ENCODE measurements at regions not wholly inside any gene's neighbourhood (a gene's known extent, or its start where the extent isn't known, plus 50 kb on each side); places are given as distances from the start of the nearest gene placed in this dataset.
"Not testable (repeated sequence)": the region's sequence is repeated elsewhere in the genome, so short reads cannot be mapped to it uniquely, and the experiment has no call there.

DNA sequence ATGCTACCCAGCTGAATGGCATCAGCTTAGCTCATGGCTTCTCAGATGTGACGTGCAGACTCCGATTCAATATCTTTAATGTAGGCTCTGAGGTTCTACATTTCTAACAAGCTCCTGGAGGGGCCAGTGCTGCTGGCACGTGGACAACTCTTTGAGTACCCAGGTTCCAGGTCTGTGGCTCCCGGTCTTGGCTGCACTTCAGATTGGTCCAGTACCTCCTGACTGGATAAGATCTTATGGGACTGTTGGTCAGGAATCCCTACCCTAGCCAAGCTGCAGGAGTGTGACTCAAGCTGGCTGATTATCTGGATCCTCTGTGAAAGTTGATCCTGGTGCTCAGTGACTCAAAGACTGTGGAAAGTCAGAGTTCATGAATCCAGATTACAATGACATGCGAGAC, 222.1 kb downstream of the ANKRD30B start:
- intact Hi-C loops (cut with DNase I), result no loop called here
- DNase-seq, result no peak
- 56 to 79% methylated on average over 1 to 5 of the region's 5 CpGs for WGBS, 2 donors
- H3K27ac ChIP-seq, result no peak overlapping the region
- H3K4me1 ChIP-seq, result no peaks in the 10 kb centered on the region
- H3K4me3 ChIP-seq, result no peak overlapping the region
- no peaks in the 10 kb centered on the region for H3K9me3 ChIP-seq
- no peaks in the 10 kb centered on the region for H3K27me3 ChIP-seq
- no peaks in the 10 kb centered on the region for H3K36me3 ChIP-seq
- TF ChIP-seq POLR2A (IDR thresholded peaks at IDR 0.05), result no peak
- TF ChIP-seq, protein P1, sequence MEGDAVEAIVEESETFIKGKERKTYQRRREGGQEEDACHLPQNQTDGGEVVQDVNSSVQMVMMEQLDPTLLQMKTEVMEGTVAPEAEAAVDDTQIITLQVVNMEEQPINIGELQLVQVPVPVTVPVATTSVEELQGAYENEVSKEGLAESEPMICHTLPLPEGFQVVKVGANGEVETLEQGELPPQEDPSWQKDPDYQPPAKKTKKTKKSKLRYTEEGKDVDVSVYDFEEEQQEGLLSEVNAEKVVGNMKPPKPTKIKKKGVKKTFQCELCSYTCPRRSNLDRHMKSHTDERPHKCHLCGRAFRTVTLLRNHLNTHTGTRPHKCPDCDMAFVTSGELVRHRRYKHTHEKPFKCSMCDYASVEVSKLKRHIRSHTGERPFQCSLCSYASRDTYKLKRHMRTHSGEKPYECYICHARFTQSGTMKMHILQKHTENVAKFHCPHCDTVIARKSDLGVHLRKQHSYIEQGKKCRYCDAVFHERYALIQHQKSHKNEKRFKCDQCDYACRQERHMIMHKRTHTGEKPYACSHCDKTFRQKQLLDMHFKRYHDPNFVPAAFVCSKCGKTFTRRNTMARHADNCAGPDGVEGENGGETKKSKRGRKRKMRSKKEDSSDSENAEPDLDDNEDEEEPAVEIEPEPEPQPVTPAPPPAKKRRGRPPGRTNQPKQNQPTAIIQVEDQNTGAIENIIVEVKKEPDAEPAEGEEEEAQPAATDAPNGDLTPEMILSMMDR (IDR thresholded peaks at IDR 0.05), result no peak

DNA sequence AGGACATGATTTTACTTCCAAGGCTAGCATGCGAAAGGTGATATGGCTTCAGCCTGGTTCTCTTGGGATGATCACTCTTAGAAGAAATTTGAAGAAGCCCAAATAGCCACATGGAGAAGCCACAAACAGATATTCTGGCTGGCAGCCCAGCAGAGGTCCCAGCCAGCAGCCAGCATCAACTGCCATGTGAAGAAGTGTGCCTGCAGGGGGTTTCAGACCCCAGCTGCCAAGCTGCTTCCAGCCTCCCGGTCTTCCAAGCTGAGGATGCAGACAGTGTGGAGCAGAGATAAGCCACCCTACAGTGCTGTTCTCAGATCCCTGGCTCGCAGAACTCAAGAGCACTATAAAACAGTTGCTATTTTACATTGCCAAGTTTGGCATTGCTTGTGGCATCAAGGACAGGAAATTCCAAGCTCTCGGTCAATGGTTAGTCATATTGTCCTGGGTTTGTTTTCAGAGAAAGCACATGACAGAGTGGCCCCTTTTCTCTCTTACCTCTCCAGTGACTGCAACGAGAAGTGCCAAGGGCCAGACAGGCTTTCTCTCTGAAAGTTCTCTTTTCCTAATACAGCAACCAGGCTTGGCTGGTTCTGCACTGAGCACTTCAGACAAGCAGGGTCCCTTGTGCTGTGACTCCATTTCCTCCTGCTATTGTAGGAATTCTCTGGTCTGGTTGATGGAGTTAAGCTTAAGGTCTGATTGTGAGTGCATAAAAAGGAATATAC, 223.7 kb downstream of the ANKRD30B start:
- H3K27me3 ChIP-seq, result no peaks in the 10 kb centered on the region
- TF ChIP-seq, protein P1 (IDR thresholded peaks at IDR 0.05), result no peak
- TF ChIP-seq POLR2A (IDR thresholded peaks at IDR 0.05), result no peak
- no peaks in the 10 kb centered on the region for H3K4me1 ChIP-seq
- H3K27ac ChIP-seq, result no peak overlapping the region
- intact Hi-C loops (cut with DNase I), result no loop called here
- no peak for DNase-seq
- WGBS, 2 donors, result 46 to 57% methylated on average over 3 to 4 of the region's 5 CpGs
- H3K9me3 ChIP-seq, result no peaks in the 10 kb centered on the region
- no peak overlapping the region for H3K4me3 ChIP-seq
- no peaks in the 10 kb centered on the region for H3K36me3 ChIP-seq

DNA sequence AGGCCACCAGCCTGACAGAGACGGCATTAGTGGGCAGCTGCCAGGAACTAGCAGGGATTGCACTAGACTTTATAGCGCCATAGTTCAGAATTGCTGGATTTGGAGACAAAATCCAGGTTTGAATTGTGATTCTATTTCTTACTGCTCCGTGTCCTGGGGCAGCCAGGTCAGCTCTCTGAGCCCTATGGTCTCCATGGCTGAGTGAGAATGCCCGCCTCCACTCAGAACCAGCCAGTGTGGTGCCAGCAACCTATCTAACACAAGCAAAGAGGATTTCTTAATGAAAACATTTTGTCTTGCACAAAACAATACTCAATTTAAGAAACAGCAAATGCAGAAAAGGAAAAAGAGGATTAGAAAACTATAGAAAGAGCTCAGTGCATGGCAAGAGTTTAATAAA, 225.4 kb downstream of the ANKRD30B start:
- WGBS, 2 donors, result 80 to 81% methylated on average over 1 to 4 of the region's 4 CpGs
- H3K4me1 ChIP-seq; intact Hi-C loops (cut with DNase I); H3K27me3 ChIP-seq; H3K27ac ChIP-seq; H3K4me3 ChIP-seq; H3K36me3 ChIP-seq; H3K9me3 ChIP-seq; DNase-seq: not testable (repeated sequence)

DNA sequence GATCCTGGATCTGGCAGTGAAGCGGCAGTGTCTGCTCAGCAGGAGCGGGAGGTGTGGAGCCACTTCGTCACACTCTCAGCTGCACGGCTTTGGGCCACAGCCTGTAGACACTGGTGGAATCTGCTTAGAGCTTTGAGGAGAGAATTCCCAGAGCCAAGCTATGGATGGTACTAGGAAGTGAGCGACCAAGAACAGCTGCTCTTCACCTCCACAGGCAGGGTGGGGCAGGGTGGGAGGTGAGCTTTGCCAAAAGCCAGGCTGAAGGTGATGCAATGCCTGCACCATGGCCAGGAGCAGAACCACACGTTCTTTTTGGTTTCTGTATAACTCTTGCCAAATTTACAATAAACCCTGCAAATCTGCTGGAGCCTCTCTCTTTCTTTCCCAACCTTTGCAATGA, 226.1 kb downstream of the ANKRD30B start:
- H3K9me3 ChIP-seq, result no peaks in the 10 kb centered on the region
- no peaks in the 10 kb centered on the region for H3K36me3 ChIP-seq
- no peaks in the 10 kb centered on the region for H3K4me1 ChIP-seq
- no peak for DNase-seq
- no peaks in the 10 kb centered on the region for H3K27me3 ChIP-seq
- H3K27ac ChIP-seq, result no peak overlapping the region
- no peak for TF ChIP-seq POLR2A (IDR thresholded peaks at IDR 0.05)
- TF ChIP-seq, protein P1 (IDR thresholded peaks at IDR 0.05), result no peak
- WGBS, 2 donors, result 27 to 74% methylated on average over 1 to 6 of the region's 6 CpGs
- intact Hi-C loops (cut with DNase I), result no loop called here
- H3K4me3 ChIP-seq, result no peak overlapping the region

DNA sequence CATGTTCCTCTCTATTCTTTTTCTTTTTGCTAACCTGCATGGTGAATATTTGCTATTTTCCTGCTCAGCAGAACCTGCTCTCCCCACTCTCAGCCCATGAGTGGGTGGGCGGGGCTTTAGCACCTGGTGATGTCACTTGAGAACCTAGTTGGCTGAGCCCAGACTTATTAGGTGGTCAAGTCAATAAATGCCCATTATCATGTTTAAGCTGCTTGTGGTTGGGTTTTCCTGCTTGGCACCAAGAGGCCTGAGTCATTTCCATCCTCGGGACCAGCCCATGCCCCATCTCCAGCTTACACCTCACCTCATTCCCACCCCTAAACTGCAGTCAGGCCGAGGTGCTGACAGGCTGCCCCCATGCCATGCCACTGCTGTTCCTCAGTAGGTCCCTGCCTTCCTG, 226.6 kb downstream of the ANKRD30B start:
- 25 to 34% methylated on average over 3 of the region's 3 CpGs for WGBS, 2 donors
- H3K36me3 ChIP-seq, result no peaks in the 10 kb centered on the region
- H3K4me3 ChIP-seq, result no peak overlapping the region
- DNase-seq, result no peak
- intact Hi-C loops (cut with DNase I), result no loop called here
- H3K4me1 ChIP-seq, result no peaks in the 10 kb centered on the region
- H3K27ac ChIP-seq, result no peak overlapping the region
- TF ChIP-seq, protein P1 (IDR thresholded peaks at IDR 0.05), result no peak
- no peak for TF ChIP-seq POLR2A (IDR thresholded peaks at IDR 0.05)
- no peaks in the 10 kb centered on the region for H3K27me3 ChIP-seq
- no peaks in the 10 kb centered on the region for H3K9me3 ChIP-seq

DNA sequence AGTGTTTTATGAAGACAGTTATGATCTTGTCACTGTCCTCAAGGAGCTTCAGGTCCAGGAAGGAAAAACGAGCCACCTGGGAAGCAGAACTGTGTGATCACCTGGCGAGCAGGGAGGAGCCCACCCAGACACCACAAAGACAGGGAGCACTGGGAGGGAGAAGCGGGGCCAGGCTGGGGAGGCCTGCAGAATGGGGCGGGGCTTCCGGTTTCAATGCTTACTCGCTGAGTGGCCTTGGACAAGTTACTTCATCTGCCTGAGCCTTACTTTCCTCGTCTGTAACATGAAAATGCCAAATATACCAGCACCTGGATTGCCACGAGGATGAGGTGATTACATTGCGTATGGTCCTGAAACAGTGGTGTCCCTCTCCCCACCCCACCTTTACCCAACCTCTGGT, 227.5 kb downstream of the ANKRD30B start:
- Histone ChIP-seq H3K4me1 (no peaks in the 10 kb centered on the region), H3K9me3 (no peaks in the 10 kb centered on the region), H3K4me3 (no peak overlapping the region), H3K36me3 (no peaks in the 10 kb centered on the region), H3K27ac (no peak overlapping the region), H3K27me3 (no peaks in the 10 kb centered on the region)
- WGBS, 2 donors, result 63 to 64% methylated on average over 8 to 9 of the region's 9 CpGs
- intact Hi-C loops (cut with DNase I), result no loop called here
- no peak for DNase-seq
- TF ChIP-seq POLR2A (IDR thresholded peaks at IDR 0.05), result no peak
- TF ChIP-seq, protein P1 (IDR thresholded peaks at IDR 0.05), result no peak

Measured in esophagus squamous epithelium (tissue), 5 donors.